Neuron (in vitro differentiated cells): ENCODE measurements at regions not wholly inside any gene's neighbourhood (a gene's known extent, or its start where the extent isn't known, plus 50 kb on each side); places are given as distances from the start of the nearest gene placed in this dataset.

Experiments used
- H2AFZ ChIP-seq: one replicate; pipeline ENCODE4 v1.6.1; 2013; ENCODE audit warnings: low read depth, mild to moderate bottlenecking, inconsistent platforms, low read length, moderate library complexity
- H3K27me3 ChIP-seq: one replicate; pipeline ENCODE4 v1.6.1; 2013; ENCODE audit warnings: low read length; ENCODE audit not compliant: insufficient read depth
- H3K36me3 ChIP-seq: one replicate; pipeline ENCODE4 v1.6.1; 2013; ENCODE audit warnings: low read length; ENCODE audit not compliant: insufficient read depth
- H3K4me1 ChIP-seq: one replicate; pipeline ENCODE4 v1.6.1; 2013; ENCODE audit warnings: low read length; ENCODE audit not compliant: insufficient read depth
- H3K4me3 ChIP-seq: 2 replicates; pipeline ENCODE4 v1.5.1; 2013; ENCODE audit warnings: mild to moderate bottlenecking, low read length, moderate library complexity
- H3K9me3 ChIP-seq: one replicate; pipeline ENCODE4 v1.6.1; 2013; ENCODE audit warnings: low read length

DNA sequence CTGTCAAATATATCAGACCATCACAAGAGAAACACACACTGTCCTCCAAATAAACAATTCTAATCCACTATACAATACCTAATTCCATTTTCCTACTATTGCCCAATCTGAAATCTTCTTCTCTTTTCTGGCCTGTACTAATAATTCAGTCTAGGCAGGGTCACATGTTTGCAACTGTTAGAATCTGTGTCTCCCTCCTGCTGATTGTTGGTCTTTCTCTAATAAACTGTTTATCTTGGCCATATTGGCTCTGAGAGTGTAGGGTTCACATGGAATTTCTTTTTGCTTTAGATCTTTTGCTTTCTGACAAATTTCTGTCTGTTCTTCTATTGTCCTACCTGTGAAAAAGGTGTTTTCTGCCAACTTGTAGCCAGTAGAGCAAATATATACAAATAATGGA is 319.9 kb upstream of the ADAMTS5 start:
- Histone ChIP-seq H3K36me3 (no peaks in the 10 kb centered on the region), H3K27me3 (no peaks in the 10 kb centered on the region), H3K9me3 (no peaks in the 10 kb centered on the region), H3K4me3 (no peak overlapping the region), H3K4me1 (no peaks in the 10 kb centered on the region), H2AFZ (no peak overlapping the region)

DNA sequence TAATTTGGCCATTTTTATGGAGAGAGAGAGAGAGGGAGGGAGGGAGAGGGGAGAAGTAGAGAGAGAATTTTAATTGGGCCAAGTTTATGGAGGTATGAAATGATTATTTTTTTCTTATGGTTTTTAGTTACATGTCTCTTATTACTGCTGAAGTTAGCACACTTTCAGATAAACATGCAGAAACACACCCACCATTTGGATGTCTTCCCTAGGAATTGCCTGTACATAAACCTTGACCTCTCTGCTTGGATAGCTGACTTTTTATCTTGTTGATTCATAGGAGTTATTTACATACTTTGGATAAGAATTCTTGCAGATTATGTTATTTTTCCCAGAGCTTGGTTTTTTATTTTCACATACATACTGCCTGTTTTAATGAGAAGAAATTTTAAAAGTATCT is 310.2 kb upstream of the ADAMTS5 start:
- no peak overlapping the region for H3K4me3 ChIP-seq
- no peaks in the 10 kb centered on the region for H3K9me3 ChIP-seq
- H3K27me3 ChIP-seq: no peaks in the 10 kb centered on the region
- H3K36me3 ChIP-seq: no peaks in the 10 kb centered on the region
- H3K4me1 ChIP-seq: no peaks in the 10 kb centered on the region
- H2AFZ ChIP-seq: no peak overlapping the region

DNA sequence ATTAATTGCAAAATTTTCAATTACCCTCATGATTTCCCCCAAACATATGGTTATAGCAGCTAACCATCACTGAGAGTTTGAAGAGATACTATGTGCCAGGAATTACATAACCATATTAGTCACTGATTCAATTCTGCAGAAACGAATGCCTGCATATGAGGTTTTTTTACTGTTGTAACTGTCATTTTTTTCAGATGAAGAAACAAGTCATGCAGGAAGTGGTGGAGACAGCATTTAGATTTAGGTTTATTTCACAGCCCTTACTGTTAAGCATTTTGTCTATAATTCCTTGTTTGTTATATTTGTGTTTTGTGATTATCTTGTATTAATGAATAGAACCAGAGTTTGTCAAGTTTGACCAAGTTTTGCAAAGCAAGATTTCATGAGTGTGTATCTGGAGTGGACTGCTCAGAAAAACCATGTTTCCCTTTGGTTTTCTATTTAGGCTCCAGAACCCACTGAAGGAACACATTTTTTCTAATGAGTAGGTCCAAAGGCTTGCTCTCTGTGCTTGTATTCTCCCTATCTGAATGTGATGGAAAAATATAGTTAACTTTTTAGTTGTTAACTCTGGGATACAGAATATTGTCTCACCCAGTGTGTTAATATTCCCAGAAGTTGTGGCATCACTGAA is 308.5 kb upstream of the ADAMTS5 start:
- Histone ChIP-seq H3K4me3 (no peak overlapping the region), H2AFZ (no peak overlapping the region)

DNA sequence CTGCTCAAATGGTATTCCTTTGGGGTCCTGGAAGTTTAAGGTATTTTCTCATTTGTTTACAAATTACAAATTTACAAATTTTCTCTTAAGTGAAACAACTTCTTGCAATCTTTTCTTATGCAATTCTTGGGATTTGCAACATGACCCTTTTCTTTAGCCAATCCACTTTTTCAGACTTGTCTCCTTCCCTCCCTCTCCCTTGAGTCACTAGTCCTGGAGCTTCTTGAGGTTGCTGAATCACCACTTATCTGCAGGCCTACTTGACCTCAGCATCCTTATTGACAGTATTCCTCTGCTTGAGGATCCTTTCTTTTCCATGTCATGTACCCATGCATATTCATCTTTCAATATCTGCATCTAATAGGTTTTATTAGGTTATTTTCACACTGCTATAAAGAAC is 302.8 kb upstream of the ADAMTS5 start:
- Histone ChIP-seq H3K36me3 (no peaks in the 10 kb centered on the region), H3K4me1 (no peaks in the 10 kb centered on the region), H3K27me3 (no peaks in the 10 kb centered on the region), H3K4me3 (no peak overlapping the region), H3K9me3 (no peaks in the 10 kb centered on the region), H2AFZ (no peak overlapping the region)

More for the DNA sequence above, 308.5 kb upstream of the ADAMTS5 start:
- H3K27me3 ChIP-seq: no peaks in the 10 kb centered on the region
- H3K36me3 ChIP-seq: no peaks in the 10 kb centered on the region
- no peaks in the 10 kb centered on the region for H3K4me1 ChIP-seq
- H3K9me3 ChIP-seq: no peaks in the 10 kb centered on the region

DNA sequence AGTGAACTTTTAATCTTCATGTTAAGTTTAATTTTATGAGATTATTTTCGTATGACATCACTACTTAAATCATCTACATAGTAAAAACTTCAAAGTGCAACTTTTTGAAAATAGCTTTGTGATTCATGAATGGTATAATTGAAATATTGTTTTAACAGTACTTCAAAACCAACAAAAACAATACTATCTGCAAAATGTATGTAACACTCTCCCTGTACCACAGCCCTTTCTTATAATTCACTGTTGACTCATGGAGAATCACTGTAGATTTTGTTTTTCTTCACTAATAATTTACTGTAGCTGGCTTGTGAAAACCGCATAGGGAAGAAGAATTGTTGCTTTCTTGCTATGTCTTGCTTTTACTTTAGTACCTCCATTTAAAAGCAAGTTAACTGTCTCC is 301.4 kb upstream of the ADAMTS5 start:
- no peak overlapping the region for H2AFZ ChIP-seq
- H3K27me3 ChIP-seq: no peaks in the 10 kb centered on the region
- H3K36me3 ChIP-seq: no peaks in the 10 kb centered on the region
- H3K4me1 ChIP-seq: no peaks in the 10 kb centered on the region
- H3K9me3 ChIP-seq: no peaks in the 10 kb centered on the region
- no peak overlapping the region for H3K4me3 ChIP-seq

DNA sequence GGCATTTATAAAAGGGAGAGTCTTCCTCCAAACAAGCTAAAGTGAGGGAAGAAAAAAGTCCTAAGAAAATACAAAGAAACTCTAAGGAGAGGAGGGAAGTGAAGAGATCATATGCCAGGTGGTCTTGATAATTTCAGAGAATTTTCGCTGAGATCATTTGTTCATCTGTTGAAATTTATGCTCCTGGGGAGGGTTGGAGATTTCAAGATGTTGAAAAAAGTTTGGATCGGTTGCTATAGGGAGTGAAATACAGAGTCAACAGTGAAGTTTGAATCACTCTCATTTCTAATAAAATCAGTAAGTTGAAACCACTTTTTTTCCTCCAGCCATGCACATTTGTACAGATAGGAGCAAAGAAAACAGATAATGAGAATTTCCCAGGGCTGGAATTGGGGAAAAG is 299.1 kb upstream of the ADAMTS5 start:
- Histone ChIP-seq H3K9me3 (no peaks in the 10 kb centered on the region), H3K4me1 (no peaks in the 10 kb centered on the region), H3K27me3 (no peaks in the 10 kb centered on the region), H2AFZ (no peak overlapping the region), H3K36me3 (no peaks in the 10 kb centered on the region), H3K4me3 (no peak overlapping the region)

DNA sequence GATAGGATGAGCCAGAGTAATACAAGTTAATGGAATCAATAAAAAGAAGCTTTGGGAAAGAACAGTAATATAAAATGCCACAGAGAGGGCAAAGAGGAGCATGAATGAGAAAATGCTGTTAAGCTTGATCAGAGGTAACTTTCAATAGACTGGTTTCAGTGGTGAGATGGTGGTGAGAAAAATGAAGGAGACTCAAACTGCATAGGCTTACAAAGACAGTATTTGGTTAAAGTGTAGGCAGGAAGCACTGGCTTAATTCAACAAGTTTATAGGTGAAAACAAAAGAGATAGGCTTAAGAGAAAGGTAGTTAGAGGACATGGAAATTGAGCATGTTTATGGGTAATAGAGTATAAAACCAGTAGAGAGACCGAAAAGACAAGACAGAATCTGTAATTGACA is 298.6 kb upstream of the ADAMTS5 start:
- H3K27me3 ChIP-seq: no peaks in the 10 kb centered on the region
- no peaks in the 10 kb centered on the region for H3K4me1 ChIP-seq
- H3K36me3 ChIP-seq: no peaks in the 10 kb centered on the region
- H3K9me3 ChIP-seq: no peaks in the 10 kb centered on the region
- no peak overlapping the region for H2AFZ ChIP-seq
- no peak overlapping the region for H3K4me3 ChIP-seq

DNA sequence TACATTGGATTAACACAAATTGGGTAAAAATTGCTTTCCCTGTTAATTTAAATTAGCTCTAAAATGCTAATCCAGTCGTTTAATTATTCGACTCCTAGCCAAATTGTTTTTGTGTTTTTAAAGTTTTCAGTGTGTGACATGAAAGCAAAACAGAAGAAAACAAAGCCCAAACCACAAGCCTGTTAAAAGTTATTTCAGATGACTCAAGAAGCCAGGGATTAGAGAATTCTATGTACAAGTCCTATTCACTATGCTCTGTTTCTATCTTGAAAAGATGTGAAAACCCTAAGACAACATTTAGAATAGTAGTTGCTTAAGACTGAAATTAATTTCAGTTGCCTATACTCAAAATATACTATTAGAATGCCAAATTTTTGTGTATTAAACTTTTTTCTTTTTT is 294.8 kb upstream of the ADAMTS5 start:
- Histone ChIP-seq H3K36me3 (no peaks in the 10 kb centered on the region), H3K9me3 (no peaks in the 10 kb centered on the region), H2AFZ (no peak overlapping the region), H3K4me3 (no peak overlapping the region), H3K27me3 (no peaks in the 10 kb centered on the region), H3K4me1 (no peaks in the 10 kb centered on the region)

DNA sequence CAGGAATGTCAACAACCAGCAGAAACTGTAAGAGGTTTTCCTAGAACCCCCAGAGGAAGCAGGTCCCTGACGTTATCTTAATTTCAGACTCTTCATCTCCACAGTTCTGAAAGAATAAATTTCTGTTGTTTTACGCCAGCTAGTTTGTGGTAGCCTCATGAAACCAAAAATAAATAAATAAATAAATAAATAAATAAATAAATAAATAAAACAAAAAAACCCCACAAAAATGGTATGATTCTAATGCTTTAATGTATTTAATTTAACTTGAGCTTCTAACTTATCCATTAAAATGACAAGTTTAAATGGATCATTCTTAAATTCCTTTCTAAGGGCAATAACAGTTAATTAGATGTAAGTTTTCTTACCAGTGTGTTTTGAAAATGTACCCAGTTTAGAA is 293.8 kb upstream of the ADAMTS5 start:
- no peaks in the 10 kb centered on the region for H3K27me3 ChIP-seq
- H2AFZ ChIP-seq: no peak overlapping the region
- no peaks in the 10 kb centered on the region for H3K4me1 ChIP-seq
- H3K4me3 ChIP-seq: no peak overlapping the region
- H3K9me3 ChIP-seq: no peaks in the 10 kb centered on the region
- no peaks in the 10 kb centered on the region for H3K36me3 ChIP-seq

DNA sequence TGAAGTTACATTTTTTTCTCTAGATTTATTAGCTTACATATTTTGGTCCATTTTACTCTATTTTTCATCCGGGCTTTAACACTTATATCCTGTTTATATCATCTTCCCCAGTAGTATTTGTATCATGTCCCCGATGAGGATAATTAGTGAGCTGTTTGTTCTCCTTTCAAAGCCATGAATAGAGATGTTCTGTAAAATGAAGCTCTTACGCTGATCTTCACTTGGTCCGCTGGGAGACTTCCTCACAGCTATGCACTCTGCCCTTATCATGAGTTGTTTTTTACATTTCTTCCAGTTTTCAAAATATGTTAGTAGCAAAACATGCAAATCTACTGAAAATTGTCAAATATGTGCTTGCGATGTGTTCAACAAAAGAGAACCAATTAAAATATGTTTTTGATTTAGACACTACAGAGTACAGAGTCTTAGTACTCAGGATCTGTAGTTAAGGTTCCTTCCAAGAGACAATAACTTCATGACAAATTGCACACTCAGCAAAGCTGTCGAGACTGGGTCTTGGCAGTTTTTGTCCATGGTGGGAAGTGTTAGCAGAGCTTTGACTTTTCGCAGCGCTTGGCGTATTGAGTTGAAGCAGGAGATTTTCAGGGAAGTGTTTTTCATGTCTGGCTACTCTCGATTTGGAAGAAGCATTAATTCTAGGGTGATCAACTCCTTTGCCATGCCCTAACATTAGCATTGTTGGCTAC is 292.0 kb upstream of the ADAMTS5 start:
- Histone ChIP-seq H2AFZ (no peak overlapping the region), H3K9me3 (no peaks in the 10 kb centered on the region), H3K4me3 (no peak overlapping the region), H3K36me3 (no peaks in the 10 kb centered on the region), H3K27me3 (no peaks in the 10 kb centered on the region), H3K4me1 (no peaks in the 10 kb centered on the region)

DNA sequence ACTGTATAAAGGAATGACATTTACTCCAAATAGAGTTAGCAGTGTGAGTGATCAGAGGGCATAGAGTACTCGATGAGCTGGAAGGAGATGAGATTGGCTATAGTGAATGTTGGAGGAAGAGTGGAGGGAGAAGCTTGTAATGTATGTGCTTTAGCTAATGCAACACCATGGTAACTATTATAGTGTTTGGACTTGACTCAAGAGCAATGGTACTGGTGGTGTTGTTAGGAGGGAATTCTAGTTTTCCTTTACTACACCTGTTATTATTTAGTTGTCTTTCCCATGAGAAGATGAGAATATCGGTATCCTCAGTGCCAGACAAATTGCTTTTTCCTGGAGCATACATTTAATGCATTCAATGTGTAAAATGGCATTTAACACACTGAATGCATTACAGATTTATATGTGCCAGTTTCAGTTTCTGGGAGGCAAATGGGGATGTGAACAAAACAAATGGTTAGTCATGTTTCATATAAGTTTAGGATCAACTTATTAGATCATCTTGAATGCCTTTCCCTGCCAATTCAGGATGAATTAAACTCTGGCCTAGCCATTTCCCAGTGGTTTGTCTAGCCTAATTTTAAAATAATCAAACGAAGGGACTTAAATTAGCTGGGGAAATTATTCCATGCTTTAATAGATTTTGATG is 291.1 kb upstream of the ADAMTS5 start:
- no peak overlapping the region for H2AFZ ChIP-seq
- no peaks in the 10 kb centered on the region for H3K36me3 ChIP-seq
- no peaks in the 10 kb centered on the region for H3K9me3 ChIP-seq
- H3K27me3 ChIP-seq: no peaks in the 10 kb centered on the region
- H3K4me1 ChIP-seq: no peaks in the 10 kb centered on the region
- H3K4me3 ChIP-seq: no peak overlapping the region

DNA sequence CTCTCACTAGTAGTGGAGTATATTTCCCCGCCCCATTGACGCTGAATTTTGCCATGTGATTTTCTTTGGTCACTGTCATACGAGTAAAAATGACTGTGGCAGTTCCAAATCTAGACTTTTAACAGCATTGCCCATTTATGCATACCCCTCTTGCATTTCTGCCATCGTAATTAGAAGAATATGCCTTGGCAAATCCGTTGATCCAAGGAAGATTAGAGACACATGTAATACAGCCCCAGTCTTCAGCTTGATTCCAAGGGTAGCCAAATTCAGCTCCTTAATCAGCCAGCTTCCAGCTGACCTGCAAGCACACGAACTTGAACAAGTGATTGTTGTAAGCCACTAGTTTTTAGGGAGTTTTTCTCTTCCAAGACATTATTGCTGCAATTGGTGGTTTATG is 290.3 kb upstream of the ADAMTS5 start:
- no peaks in the 10 kb centered on the region for H3K36me3 ChIP-seq
- no peak overlapping the region for H2AFZ ChIP-seq
- no peaks in the 10 kb centered on the region for H3K27me3 ChIP-seq
- no peak overlapping the region for H3K4me3 ChIP-seq
- H3K9me3 ChIP-seq: no peaks in the 10 kb centered on the region
- no peaks in the 10 kb centered on the region for H3K4me1 ChIP-seq

DNA sequence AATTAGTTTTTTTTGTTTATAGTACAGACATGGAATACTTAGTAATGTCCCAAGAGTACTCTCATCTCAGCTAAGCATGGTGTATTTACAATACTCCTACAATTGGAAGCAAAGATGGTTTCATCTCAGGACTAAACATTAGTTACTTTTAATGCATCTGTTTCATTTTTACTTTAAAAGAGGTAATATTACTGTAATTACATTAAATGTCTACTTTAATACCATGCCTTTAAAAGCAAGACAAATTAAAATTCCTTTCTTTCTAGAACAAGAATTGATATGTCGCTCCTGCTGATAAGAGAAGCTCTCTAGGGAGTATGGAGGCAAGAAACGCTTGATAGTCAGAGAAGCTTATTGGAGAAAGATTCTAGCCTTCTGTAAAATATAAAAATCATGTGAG is 284.9 kb upstream of the ADAMTS5 start:
- H3K9me3 ChIP-seq: no peaks in the 10 kb centered on the region
- no peaks in the 10 kb centered on the region for H3K36me3 ChIP-seq
- no peaks in the 10 kb centered on the region for H3K4me1 ChIP-seq
- H3K27me3 ChIP-seq: no peaks in the 10 kb centered on the region
- no peak overlapping the region for H2AFZ ChIP-seq
- H3K4me3 ChIP-seq: no peak overlapping the region
